ENCODE measurements at regions not wholly inside any gene's neighbourhood (a gene's known extent, or its start where the extent isn't known, plus 50 kb on each side); places are given as distances from the start of the nearest gene placed in this dataset.

GRCh38 chr2:103361712-103362111, 599.9 kb downstream of the TMEM182 start:
- Histone ChIP-seq H3K9me3 (ENCODE audit: control insufficient read depth, insufficient read depth, low read depth, low read length) (no peaks in the 10 kb centered on the region), H3K27ac (ENCODE audit: low read length) (no peak overlapping the region), H3K4me1 (ENCODE audit: control insufficient read depth, insufficient read depth, low read length) (no peaks in the 10 kb centered on the region), H3K36me3 (ENCODE audit: control insufficient read depth, insufficient read depth, low read length) (no peaks in the 10 kb centered on the region), H3K4me3 (ENCODE audit: low read depth in 2 of 2, low read length in 2 of 2) (no peak overlapping the region), H3K27me3 (ENCODE audit: control insufficient read depth, insufficient read depth, low read length) (no peaks in the 10 kb centered on the region)
- in situ Hi-C loops (cut with HindIII; ENCODE audit: low pct_unique_long_range_greater_than_20kb, low sequenced_read_pairs), result no loop called here
- intact Hi-C loops (cut with micrococcal nuclease; ENCODE audit: unreplicated experiment), result no loop called here
- ChIA-PET CTCF (no interaction called here), POLR2A (no interaction called here)
- TF ChIP-seq TCF7L2 (IDR thresholded peaks at IDR 0.05; ENCODE audit: low read depth, low read length) (no peak), POLR2AphosphoS5 (IDR thresholded peaks at IDR 0.05; ENCODE audit: low read depth, low read length) (no peak), SIN3A (IDR thresholded peaks at IDR 0.05; ENCODE audit: borderline replicate concordance, insufficient read depth, low read depth, low read length) (no peak), CTCF (IDR thresholded peaks at IDR 0.05) (no peak)
- TF ChIP-seq, protein P1, sequence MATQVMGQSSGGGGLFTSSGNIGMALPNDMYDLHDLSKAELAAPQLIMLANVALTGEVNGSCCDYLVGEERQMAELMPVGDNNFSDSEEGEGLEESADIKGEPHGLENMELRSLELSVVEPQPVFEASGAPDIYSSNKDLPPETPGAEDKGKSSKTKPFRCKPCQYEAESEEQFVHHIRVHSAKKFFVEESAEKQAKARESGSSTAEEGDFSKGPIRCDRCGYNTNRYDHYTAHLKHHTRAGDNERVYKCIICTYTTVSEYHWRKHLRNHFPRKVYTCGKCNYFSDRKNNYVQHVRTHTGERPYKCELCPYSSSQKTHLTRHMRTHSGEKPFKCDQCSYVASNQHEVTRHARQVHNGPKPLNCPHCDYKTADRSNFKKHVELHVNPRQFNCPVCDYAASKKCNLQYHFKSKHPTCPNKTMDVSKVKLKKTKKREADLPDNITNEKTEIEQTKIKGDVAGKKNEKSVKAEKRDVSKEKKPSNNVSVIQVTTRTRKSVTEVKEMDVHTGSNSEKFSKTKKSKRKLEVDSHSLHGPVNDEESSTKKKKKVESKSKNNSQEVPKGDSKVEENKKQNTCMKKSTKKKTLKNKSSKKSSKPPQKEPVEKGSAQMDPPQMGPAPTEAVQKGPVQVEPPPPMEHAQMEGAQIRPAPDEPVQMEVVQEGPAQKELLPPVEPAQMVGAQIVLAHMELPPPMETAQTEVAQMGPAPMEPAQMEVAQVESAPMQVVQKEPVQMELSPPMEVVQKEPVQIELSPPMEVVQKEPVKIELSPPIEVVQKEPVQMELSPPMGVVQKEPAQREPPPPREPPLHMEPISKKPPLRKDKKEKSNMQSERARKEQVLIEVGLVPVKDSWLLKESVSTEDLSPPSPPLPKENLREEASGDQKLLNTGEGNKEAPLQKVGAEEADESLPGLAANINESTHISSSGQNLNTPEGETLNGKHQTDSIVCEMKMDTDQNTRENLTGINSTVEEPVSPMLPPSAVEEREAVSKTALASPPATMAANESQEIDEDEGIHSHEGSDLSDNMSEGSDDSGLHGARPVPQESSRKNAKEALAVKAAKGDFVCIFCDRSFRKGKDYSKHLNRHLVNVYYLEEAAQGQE (IDR thresholded peaks at IDR 0.05; ENCODE audit: insufficient read depth in 1 of 2, low read depth in 2 of 2, low read length in 1 of 2), result no peak
- ATAC-seq, result no peak
- no peak for DNase-seq (ENCODE audit: low read depth, low spot score)
- BruUV-seq (replicated peaks), result no TSS peak

DNA sequence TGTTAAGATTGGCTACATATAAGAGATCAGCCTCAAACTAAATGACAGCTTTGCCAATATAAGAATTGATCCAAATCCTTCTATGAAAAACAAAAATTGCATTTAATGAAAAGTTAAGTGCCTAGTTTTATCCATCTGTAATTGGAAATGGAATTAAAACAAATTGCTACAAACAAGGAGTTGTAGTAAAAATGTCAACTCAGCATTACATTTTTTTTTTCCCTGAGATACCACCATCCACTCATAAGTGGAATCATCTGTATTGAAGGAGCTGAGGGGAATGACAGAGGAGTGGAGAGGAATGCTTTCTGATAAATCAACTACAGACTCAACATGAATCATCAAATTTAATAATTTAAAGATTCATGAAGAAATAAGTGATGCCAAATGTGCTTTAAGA, 601.8 kb downstream of the TMEM182 start:
- Histone ChIP-seq H3K36me3 (ENCODE audit: control insufficient read depth, insufficient read depth, low read length) (no peaks in the 10 kb centered on the region), H3K9me3 (ENCODE audit: control insufficient read depth, insufficient read depth, low read depth, low read length) (no peaks in the 10 kb centered on the region), H3K27ac (ENCODE audit: low read length) (no peak overlapping the region), H3K27me3 (ENCODE audit: control insufficient read depth, insufficient read depth, low read length) (no peaks in the 10 kb centered on the region), H3K4me3 (ENCODE audit: low read depth in 2 of 2, low read length in 2 of 2) (no peak overlapping the region), H3K4me1 (ENCODE audit: control insufficient read depth, insufficient read depth, low read length) (no peaks in the 10 kb centered on the region)
- ATAC-seq (no peak), DNase-seq (ENCODE audit: low read depth, low spot score) (no peak)
- no TSS peak for BruUV-seq (replicated peaks)
- in situ Hi-C loops (cut with HindIII; ENCODE audit: low pct_unique_long_range_greater_than_20kb, low sequenced_read_pairs) (no loop called here), intact Hi-C loops (cut with micrococcal nuclease; ENCODE audit: unreplicated experiment) (no loop called here)
- CTCF ChIA-PET, result no interaction called here
- TF ChIP-seq, protein P1 (IDR thresholded peaks at IDR 0.05; ENCODE audit: insufficient read depth in 1 of 2, low read depth in 2 of 2, low read length in 1 of 2), result no peak
- no peak for TF ChIP-seq SIN3A (IDR thresholded peaks at IDR 0.05; ENCODE audit: borderline replicate concordance, insufficient read depth, low read depth, low read length)
- POLR2A ChIA-PET, result no interaction called here

All from Panc1 (cell line).